ENCODE measurements at regions not wholly inside any gene's neighbourhood (a gene's known extent, or its start where the extent isn't known, plus 50 kb on each side); places are given as distances from the start of the nearest gene placed in this dataset.
A peak's percentile ranks its signal among the peaks of the same experiment; 100 is the strongest.

- TF ChIP-seq CTCF (IDR thresholded peaks at IDR 0.05; ENCODE audit: insufficient read depth, low read length, severe bottlenecking) = no peak
- H3K27me3 ChIP-seq (ENCODE audit: control insufficient read depth, insufficient read depth, low read length) = no peaks in the 10 kb centered on the region
- DNase-seq (ENCODE audit: low read depth) = no peak
- no peaks in the 10 kb centered on the region for H3K36me3 ChIP-seq (ENCODE audit: control insufficient read depth, insufficient read depth, low read length)
- H3K4me3 ChIP-seq (ENCODE audit: low read depth, low read length) = no peak overlapping the region
- no peak for FAIRE-seq
Measured at GRCh38 chr6:14065350-14065749, 52.2 kb upstream of the CD83 start.

- Histone ChIP-seq H3K4me3 (ENCODE audit: low read depth, low read length) (no peak overlapping the region), H3K36me3 (ENCODE audit: control insufficient read depth, insufficient read depth, low read length) (no peaks in the 10 kb centered on the region), H3K27me3 (ENCODE audit: control insufficient read depth, insufficient read depth, low read length) (no peaks in the 10 kb centered on the region)
- no peak for FAIRE-seq
- TF ChIP-seq CTCF (IDR thresholded peaks at IDR 0.05; ENCODE audit: insufficient read depth, low read length, severe bottlenecking) = peak; percentile 44
- peak; percentile 74 for DNase-seq (ENCODE audit: low read depth)
Measured at GRCh38 chr6:14066782-14067406, 50.7 kb upstream of the CD83 start.

- no peak for TF ChIP-seq CTCF (IDR thresholded peaks at IDR 0.05; ENCODE audit: insufficient read depth, low read length, severe bottlenecking)
- H3K36me3 ChIP-seq (ENCODE audit: control insufficient read depth, insufficient read depth, low read length) = no peaks in the 10 kb centered on the region
- FAIRE-seq (no peak), DNase-seq (ENCODE audit: low read depth) (no peak)
- H3K4me3 ChIP-seq (ENCODE audit: low read depth, low read length) = no peak overlapping the region
- no peaks in the 10 kb centered on the region for H3K27me3 ChIP-seq (ENCODE audit: control insufficient read depth, insufficient read depth, low read length)
Measured at GRCh38 chr6:14067656-14068055, 49.9 kb upstream of the CD83 start.

All from bronchial epithelial cell (primary cell).